ENCODE measurements at regions not wholly inside any gene's neighbourhood (a gene's known extent, or its start where the extent isn't known, plus 50 kb on each side); places are given as distances from the start of the nearest gene placed in this dataset.

- Histone ChIP-seq H3K4me1 (ENCODE audit: control insufficient read depth in 1 of 2, insufficient read depth in 2 of 2, low read length in 2 of 2) (no peaks in the 10 kb centered on the region), H3K27me3 (ENCODE audit: control insufficient read depth in 1 of 2, insufficient read depth in 2 of 2, low read length in 2 of 2) (no peaks in the 10 kb centered on the region), H3K27ac (ENCODE audit: low read depth, low read length) (no peak overlapping the region), H3K4me3 (ENCODE audit: low read depth in 1 of 2, low read length in 2 of 2) (no peak overlapping the region), H3K36me3 (ENCODE audit: control insufficient read depth in 1 of 2, insufficient read depth in 2 of 2, low read length in 2 of 2) (no peaks in the 10 kb centered on the region), H3K9ac (ENCODE audit: low read depth in 1 of 2, low read length in 2 of 2) (no peak overlapping the region), H3K9me3 (ENCODE audit: control insufficient read depth in 1 of 2, low read length in 2 of 2) (no peaks in the 10 kb centered on the region)
Observed at GRCh38 chr2:6741229-6741628, 124.5 kb downstream of the CMPK2 start.

GRCh38 chr2:6744038-6744437 lies 121.7 kb downstream of the CMPK2 start:
- no peaks in the 10 kb centered on the region for H3K27me3 ChIP-seq (ENCODE audit: control insufficient read depth in 1 of 2, insufficient read depth in 2 of 2, low read length in 2 of 2)
- no peak overlapping the region for H3K27ac ChIP-seq (ENCODE audit: low read depth, low read length)
- H3K9me3 ChIP-seq (ENCODE audit: control insufficient read depth in 1 of 2, low read length in 2 of 2) = no peaks in the 10 kb centered on the region
- no peak overlapping the region for H3K9ac ChIP-seq (ENCODE audit: low read depth in 1 of 2, low read length in 2 of 2)
- H3K4me1 ChIP-seq (ENCODE audit: control insufficient read depth in 1 of 2, insufficient read depth in 2 of 2, low read length in 2 of 2) = no peaks in the 10 kb centered on the region
- H3K36me3 ChIP-seq (ENCODE audit: control insufficient read depth in 1 of 2, insufficient read depth in 2 of 2, low read length in 2 of 2) = no peaks in the 10 kb centered on the region
- no peak overlapping the region for H3K4me3 ChIP-seq (ENCODE audit: low read depth in 1 of 2, low read length in 2 of 2)

GRCh38 chr2:6747433-6747832 lies 118.3 kb downstream of the CMPK2 start:
- Histone ChIP-seq H3K27ac (ENCODE audit: low read depth, low read length) (no peak overlapping the region), H3K4me1 (ENCODE audit: control insufficient read depth in 1 of 2, insufficient read depth in 2 of 2, low read length in 2 of 2) (no peaks in the 10 kb centered on the region), H3K36me3 (ENCODE audit: control insufficient read depth in 1 of 2, insufficient read depth in 2 of 2, low read length in 2 of 2) (no peaks in the 10 kb centered on the region), H3K9ac (ENCODE audit: low read depth in 1 of 2, low read length in 2 of 2) (no peak overlapping the region), H3K27me3 (ENCODE audit: control insufficient read depth in 1 of 2, insufficient read depth in 2 of 2, low read length in 2 of 2) (no peaks in the 10 kb centered on the region), H3K9me3 (ENCODE audit: control insufficient read depth in 1 of 2, low read length in 2 of 2) (no peaks in the 10 kb centered on the region), H3K4me3 (ENCODE audit: low read depth in 1 of 2, low read length in 2 of 2) (no peak overlapping the region)

GRCh38 chr2:6748406-6749067 lies 117.2 kb downstream of the CMPK2 start:
- Histone ChIP-seq H3K27ac (ENCODE audit: low read depth, low read length) (no peak overlapping the region), H3K9me3 (ENCODE audit: control insufficient read depth in 1 of 2, low read length in 2 of 2) (no peaks in the 10 kb centered on the region), H3K27me3 (ENCODE audit: control insufficient read depth in 1 of 2, insufficient read depth in 2 of 2, low read length in 2 of 2) (no peaks in the 10 kb centered on the region), H3K9ac (ENCODE audit: low read depth in 1 of 2, low read length in 2 of 2) (no peak overlapping the region), H3K4me1 (ENCODE audit: control insufficient read depth in 1 of 2, insufficient read depth in 2 of 2, low read length in 2 of 2) (no peaks in the 10 kb centered on the region), H3K36me3 (ENCODE audit: control insufficient read depth in 1 of 2, insufficient read depth in 2 of 2, low read length in 2 of 2) (no peaks in the 10 kb centered on the region), H3K4me3 (ENCODE audit: low read depth in 1 of 2, low read length in 2 of 2) (no peak overlapping the region)

GRCh38 chr2:6749962-6750361 lies 115.7 kb downstream of the CMPK2 start:
- Histone ChIP-seq H3K36me3 (ENCODE audit: control insufficient read depth in 1 of 2, insufficient read depth in 2 of 2, low read length in 2 of 2) (no peaks in the 10 kb centered on the region), H3K27me3 (ENCODE audit: control insufficient read depth in 1 of 2, insufficient read depth in 2 of 2, low read length in 2 of 2) (no peaks in the 10 kb centered on the region), H3K9me3 (ENCODE audit: control insufficient read depth in 1 of 2, low read length in 2 of 2) (no peaks in the 10 kb centered on the region), H3K4me3 (ENCODE audit: low read depth in 1 of 2, low read length in 2 of 2) (no peak overlapping the region), H3K4me1 (ENCODE audit: control insufficient read depth in 1 of 2, insufficient read depth in 2 of 2, low read length in 2 of 2) (no peaks in the 10 kb centered on the region), H3K9ac (ENCODE audit: low read depth in 1 of 2, low read length in 2 of 2) (no peak overlapping the region), H3K27ac (ENCODE audit: low read depth, low read length) (no peak overlapping the region)

GRCh38 chr2:6750411-6751158 lies 115.1 kb downstream of the CMPK2 start:
- no peak overlapping the region for H3K9ac ChIP-seq (ENCODE audit: low read depth in 1 of 2, low read length in 2 of 2)
- H3K36me3 ChIP-seq (ENCODE audit: control insufficient read depth in 1 of 2, insufficient read depth in 2 of 2, low read length in 2 of 2) = no peaks in the 10 kb centered on the region
- H3K9me3 ChIP-seq (ENCODE audit: control insufficient read depth in 1 of 2, low read length in 2 of 2) = no peaks in the 10 kb centered on the region
- no peaks in the 10 kb centered on the region for H3K4me1 ChIP-seq (ENCODE audit: control insufficient read depth in 1 of 2, insufficient read depth in 2 of 2, low read length in 2 of 2)
- no peak overlapping the region for H3K4me3 ChIP-seq (ENCODE audit: low read depth in 1 of 2, low read length in 2 of 2)
- no peaks in the 10 kb centered on the region for H3K27me3 ChIP-seq (ENCODE audit: control insufficient read depth in 1 of 2, insufficient read depth in 2 of 2, low read length in 2 of 2)
- no peak overlapping the region for H3K27ac ChIP-seq (ENCODE audit: low read depth, low read length)

GRCh38 chr2:6754419-6754818 lies 111.3 kb downstream of the CMPK2 start:
- H3K9me3 ChIP-seq (ENCODE audit: control insufficient read depth in 1 of 2, low read length in 2 of 2) = no peaks in the 10 kb centered on the region
- peaks cover 0 to 3% of the 10 kb centered on the region in 2 donors for H3K27me3 ChIP-seq (ENCODE audit: control insufficient read depth in 1 of 2, insufficient read depth in 2 of 2, low read length in 2 of 2)

GRCh38 chr2:6755456-6755855 lies 110.3 kb downstream of the CMPK2 start:
- Histone ChIP-seq H3K27ac (ENCODE audit: low read depth, low read length) (no peak overlapping the region), H3K4me3 (ENCODE audit: low read depth in 1 of 2, low read length in 2 of 2) (no peak overlapping the region), H3K9me3 (ENCODE audit: control insufficient read depth in 1 of 2, low read length in 2 of 2) (peaks cover 0 to 3% of the 10 kb centered on the region in 2 donors), H3K27me3 (ENCODE audit: control insufficient read depth in 1 of 2, insufficient read depth in 2 of 2, low read length in 2 of 2) (peaks cover 0 to 9% of the 10 kb centered on the region in 2 donors), H3K9ac (ENCODE audit: low read depth in 1 of 2, low read length in 2 of 2) (no peak overlapping the region), H3K4me1 (ENCODE audit: control insufficient read depth in 1 of 2, insufficient read depth in 2 of 2, low read length in 2 of 2) (no peaks in the 10 kb centered on the region), H3K36me3 (ENCODE audit: control insufficient read depth in 1 of 2, insufficient read depth in 2 of 2, low read length in 2 of 2) (no peaks in the 10 kb centered on the region)

More at GRCh38 chr2:6754419-6754818, 111.3 kb downstream of the CMPK2 start:
- no peak overlapping the region for H3K9ac ChIP-seq (ENCODE audit: low read depth in 1 of 2, low read length in 2 of 2)
- H3K27ac ChIP-seq (ENCODE audit: low read depth, low read length) = no peak overlapping the region
- H3K36me3 ChIP-seq (ENCODE audit: control insufficient read depth in 1 of 2, insufficient read depth in 2 of 2, low read length in 2 of 2) = no peaks in the 10 kb centered on the region
- H3K4me1 ChIP-seq (ENCODE audit: control insufficient read depth in 1 of 2, insufficient read depth in 2 of 2, low read length in 2 of 2) = no peaks in the 10 kb centered on the region
- H3K4me3 ChIP-seq (ENCODE audit: low read depth in 1 of 2, low read length in 2 of 2) = no peak overlapping the region

GRCh38 chr2:6757215-6757614 lies 108.5 kb downstream of the CMPK2 start:
- Histone ChIP-seq H3K9me3 (ENCODE audit: control insufficient read depth in 1 of 2, low read length in 2 of 2) (peaks cover 0 to 3% of the 10 kb centered on the region in 2 donors), H3K4me3 (ENCODE audit: low read depth in 1 of 2, low read length in 2 of 2) (no peak overlapping the region), H3K27me3 (ENCODE audit: control insufficient read depth in 1 of 2, insufficient read depth in 2 of 2, low read length in 2 of 2) (peaks cover 0 to 9% of the 10 kb centered on the region in 2 donors), H3K27ac (ENCODE audit: low read depth, low read length) (no peak overlapping the region), H3K9ac (ENCODE audit: low read depth in 1 of 2, low read length in 2 of 2) (no peak overlapping the region), H3K4me1 (ENCODE audit: control insufficient read depth in 1 of 2, insufficient read depth in 2 of 2, low read length in 2 of 2) (no peaks in the 10 kb centered on the region), H3K36me3 (ENCODE audit: control insufficient read depth in 1 of 2, insufficient read depth in 2 of 2, low read length in 2 of 2) (no peaks in the 10 kb centered on the region)

- Histone ChIP-seq H3K9me3 (ENCODE audit: control insufficient read depth in 1 of 2, low read length in 2 of 2) (peaks cover 0 to 3% of the 10 kb centered on the region in 2 donors), H3K27me3 (ENCODE audit: control insufficient read depth in 1 of 2, insufficient read depth in 2 of 2, low read length in 2 of 2) (peaks cover 0 to 9% of the 10 kb centered on the region in 2 donors), H3K36me3 (ENCODE audit: control insufficient read depth in 1 of 2, insufficient read depth in 2 of 2, low read length in 2 of 2) (no peaks in the 10 kb centered on the region), H3K9ac (ENCODE audit: low read depth in 1 of 2, low read length in 2 of 2) (no peak overlapping the region), H3K4me1 (ENCODE audit: control insufficient read depth in 1 of 2, insufficient read depth in 2 of 2, low read length in 2 of 2) (no peaks in the 10 kb centered on the region), H3K27ac (ENCODE audit: low read depth, low read length) (no peak overlapping the region), H3K4me3 (ENCODE audit: low read depth in 1 of 2, low read length in 2 of 2) (no peak overlapping the region)
Observed at GRCh38 chr2:6759689-6760088, 106.0 kb downstream of the CMPK2 start.

Data from duodenal mucosa (tissue), 2 donors.